Aorta (tissue), 5 donors: ENCODE measurements at regions not wholly inside any gene's neighbourhood (a gene's known extent, or its start where the extent isn't known, plus 50 kb on each side); places are given as distances from the start of the nearest gene placed in this dataset.
A peak's percentile ranks its signal among the peaks of the same experiment; 100 is the strongest.

Experiments
- ATAC-seq: fragments of 200-7000 bp; cut with Tn5 transposase; one replicate; pipeline ENCODE4 v1.9.1; 2022; ENCODE audit warnings: moderate library complexity; ENCODE audit not compliant: low FRiP score
- DNase-seq, 2 donors: peaks; one replicate each; pipeline ENCODE4 v3.0.0-alpha.2; 2020
- H3K27ac ChIP-seq, 2 donors: one replicate each; pipeline ENCODE4 v1.5.1; 2013; ENCODE audit warnings: low read length in 2 of 2, mild to moderate bottlenecking in 2 of 2, moderate library complexity in 2 of 2, control low read depth in 1 of 2, inconsistent platforms in 1 of 2, low read depth in 1 of 2
- H3K27me3 ChIP-seq, 2 donors: one replicate each; pipeline ENCODE4 v1.6.1; 2013; ENCODE audit warnings: control low read depth in 1 of 2, low read length in 1 of 2, mild to moderate bottlenecking in 1 of 2, moderate library complexity in 1 of 2; ENCODE audit not compliant: insufficient read depth in 2 of 2, control insufficient read depth in 1 of 2
- H3K36me3 ChIP-seq, 2 donors: one replicate each; pipeline ENCODE4 v1.6.1; 2013; ENCODE audit warnings: control low read depth in 1 of 2, low read length in 1 of 2, mild to moderate bottlenecking in 1 of 2; ENCODE audit not compliant: insufficient read depth in 2 of 2, control insufficient read depth in 1 of 2
- H3K4me1 ChIP-seq, 2 donors: one replicate each; pipeline ENCODE4 v1.6.1; 2013; ENCODE audit warnings: low read length in 2 of 2, control low read depth in 1 of 2, mild to moderate bottlenecking in 1 of 2, moderate library complexity in 1 of 2; ENCODE audit not compliant: insufficient read depth in 2 of 2, control insufficient read depth in 1 of 2
- H3K4me3 ChIP-seq, 2 donors: one replicate each; pipeline ENCODE4 v1.5.1; 2013; ENCODE audit warnings: low read length in 2 of 2, control low read depth in 1 of 2, mild to moderate bottlenecking in 1 of 2
- H3K9me3 ChIP-seq: one replicate; pipeline ENCODE4 v1.6.1; 2013; ENCODE audit warnings: mild to moderate bottlenecking, low read length; ENCODE audit not compliant: control insufficient read depth
- WGBS, 2 donors: extraction: QIAGEN DNeasy Blood & Tissue Kit; methylation state at CpG; one replicate each; pipeline ENCODE4 v1.1.7; 2013; 5-methylcytosine and 5-hydroxymethylcytosine counted together
- intact Hi-C, 2 donors: fragments of 100-400 bp; cut with DNase I; formaldehyde crosslinking; loops; one replicate each; pipeline versions ENCODE4 v1.14.2 to v1.15.0; 2022
- donor health status: healthy with polysubstance abuse.
- donor health status: Bipolar disorder and iron deficiency.
- donor health status: DM: no; HTN: no; CAD: no.
- donor health status: DM: no; HTN: no; CAD: no.
- donor health status: DM: yes; HTN: yes; CAD: no.

GRCh38 chr7:25894002-25894901 is 257.7 kb upstream of the NFE2L3 start:
- DNase-seq = no peak
- Histone ChIP-seq H3K36me3 (no peaks in the 10 kb centered on the region), H3K27me3 (peaks cover 0 to 3% of the 10 kb centered on the region in 2 donors), H3K4me1 (no peaks in the 10 kb centered on the region), H3K27ac (no peak overlapping the region), H3K9me3 (no peaks in the 10 kb centered on the region), H3K4me3 (no peak overlapping the region)
- 65 to 71% methylated on average over 7 of the region's 7 CpGs for WGBS, 2 donors
- intact Hi-C loops = loop anchor here (5.0 to 10.0 kb wide), 2 partner anchors 778 to 781 kb away; no protein-coding TSS in a partner anchor
- peak; percentile 13 for ATAC-seq

GRCh38 chr7:25894902-25895791 is 256.9 kb upstream of the NFE2L3 start:
- WGBS, 2 donors = 17 to 20% methylated on average over 30 of the region's 30 CpGs
- Histone ChIP-seq H3K4me1 (no peaks in the 10 kb centered on the region), H3K9me3 (no peaks in the 10 kb centered on the region), H3K27ac (no peak overlapping the region), H3K27me3 (peaks cover 0 to 3% of the 10 kb centered on the region in 2 donors), H3K36me3 (no peaks in the 10 kb centered on the region), H3K4me3 (no peak overlapping the region)
- ATAC-seq (peak; percentile 73), DNase-seq (peak; percentile 76 to 93)
- intact Hi-C loops = loop anchor here (5.0 to 10.0 kb wide), 2 partner anchors 777 to 780 kb away; no protein-coding TSS in a partner anchor

- H3K4me1 ChIP-seq = no peaks in the 10 kb centered on the region
- H3K27me3 ChIP-seq = peaks cover 0 to 3% of the 10 kb centered on the region in 2 donors
- WGBS, 2 donors = 62% methylated on average over 6 of the region's 6 CpGs
- H3K36me3 ChIP-seq = no peaks in the 10 kb centered on the region
- no peaks in the 10 kb centered on the region for H3K9me3 ChIP-seq
- DNase-seq = no peak
- H3K27ac ChIP-seq = no peak overlapping the region
- intact Hi-C loops = loop anchor here in 1 of 2 donors (10.0 kb wide), 1 partner anchor 779 kb away; no protein-coding TSS in a partner anchor
- H3K4me3 ChIP-seq = no peak overlapping the region
- no peak for ATAC-seq
Observed at GRCh38 chr7:25895792-25896171, 256.2 kb upstream of the NFE2L3 start.

- no peak overlapping the region for H3K4me3 ChIP-seq
- H3K36me3 ChIP-seq = no peaks in the 10 kb centered on the region
- DNase-seq = no peak
- no peaks in the 10 kb centered on the region for H3K4me1 ChIP-seq
- H3K9me3 ChIP-seq = no peaks in the 10 kb centered on the region
- no peak overlapping the region for H3K27ac ChIP-seq
- intact Hi-C loops = loop anchor here in 1 of 2 donors (10.0 kb wide), 1 partner anchor 777 kb away; no protein-coding TSS in a partner anchor
- 80 to 81% methylated on average over 8 of the region's 8 CpGs for WGBS, 2 donors
- H3K27me3 ChIP-seq = peaks cover 0 to 4% of the 10 kb centered on the region in 2 donors
- no peak for ATAC-seq
Observed at GRCh38 chr7:25897261-25897782, 254.7 kb upstream of the NFE2L3 start.

GRCh38 chr7:25900245-25900644 is 251.8 kb upstream of the NFE2L3 start:
- no peak for ATAC-seq
- intact Hi-C loops = no loop called here
- no peak for DNase-seq
- Histone ChIP-seq H3K27ac (no peak overlapping the region), H3K9me3 (no peaks in the 10 kb centered on the region), H3K27me3 (peaks cover 0 to 2% of the 10 kb centered on the region in 2 donors), H3K36me3 (no peaks in the 10 kb centered on the region), H3K4me3 (no peak overlapping the region), H3K4me1 (no peaks in the 10 kb centered on the region)
- WGBS, 2 donors = 54 to 58% methylated on average over 3 of the region's 3 CpGs

- no peak overlapping the region for H3K4me3 ChIP-seq
- H3K36me3 ChIP-seq = no peaks in the 10 kb centered on the region
- DNase-seq = no peak
- no peaks in the 10 kb centered on the region for H3K4me1 ChIP-seq
- 60 to 70% methylated on average over 3 of the region's 3 CpGs for WGBS, 2 donors
- no peak for ATAC-seq
- no peak overlapping the region for H3K27ac ChIP-seq
- intact Hi-C loops = no loop called here
- H3K9me3 ChIP-seq = no peaks in the 10 kb centered on the region
- H3K27me3 ChIP-seq = peaks cover 0 to 2% of the 10 kb centered on the region in 2 donors
Observed at GRCh38 chr7:25900877-25901276, 251.1 kb upstream of the NFE2L3 start.

- Histone ChIP-seq H3K27ac (no peak overlapping the region), H3K9me3 (no peaks in the 10 kb centered on the region), H3K36me3 (no peaks in the 10 kb centered on the region), H3K4me3 (no peak overlapping the region), H3K27me3 (peaks cover 0 to 2% of the 10 kb centered on the region in 2 donors), H3K4me1 (no peaks in the 10 kb centered on the region)
- intact Hi-C loops = no loop called here
- WGBS, 2 donors = 93 to 94% methylated on average over 1 of the region's 1 CpG
- DNase-seq (no peak), ATAC-seq (no peak)
Observed at GRCh38 chr7:25901658-25902057, 250.3 kb upstream of the NFE2L3 start.

GRCh38 chr7:25906003-25906402 is 246.0 kb upstream of the NFE2L3 start:
- 85 to 88% methylated on average over 3 of the region's 3 CpGs for WGBS, 2 donors
- Histone ChIP-seq H3K36me3 (no peaks in the 10 kb centered on the region), H3K4me1 (no peaks in the 10 kb centered on the region), H3K4me3 (no peak overlapping the region), H3K9me3 (no peaks in the 10 kb centered on the region), H3K27ac (no peak overlapping the region), H3K27me3 (peaks cover 0 to 2% of the 10 kb centered on the region in 2 donors)
- ATAC-seq (no peak), DNase-seq (no peak)
- intact Hi-C loops = no loop called here
